Choroid plexus epithelial cell (primary cell): ENCODE measurements at regions not wholly inside any gene's neighbourhood (a gene's known extent, or its start where the extent isn't known, plus 50 kb on each side); places are given as distances from the start of the nearest gene placed in this dataset.
"Not testable (repeated sequence)": the region's sequence is repeated elsewhere in the genome, so short reads cannot be mapped to it uniquely, and the experiment has no call there.

Source experiments
- DNase-seq: peaks from one replicate; pipeline ENCODE4 v3.0.0-alpha.2; 2010; ENCODE audit warnings: low read depth
- H3K4me3 ChIP-seq: 2 replicates; pipeline ENCODE4 v1.5.1; 2011; ENCODE audit warnings: low read depth, mild to moderate bottlenecking, control low read depth, low read length, moderate library complexity
- TF ChIP-seq, protein P1 (sequence below): conservative IDR thresholded peaks from 2 replicates; pipeline ENCODE4 v1.5.1; 2011; ENCODE audit warnings: low read depth, mild to moderate bottlenecking, control low read depth, inconsistent platforms, low read length, moderate library complexity

DNA sequence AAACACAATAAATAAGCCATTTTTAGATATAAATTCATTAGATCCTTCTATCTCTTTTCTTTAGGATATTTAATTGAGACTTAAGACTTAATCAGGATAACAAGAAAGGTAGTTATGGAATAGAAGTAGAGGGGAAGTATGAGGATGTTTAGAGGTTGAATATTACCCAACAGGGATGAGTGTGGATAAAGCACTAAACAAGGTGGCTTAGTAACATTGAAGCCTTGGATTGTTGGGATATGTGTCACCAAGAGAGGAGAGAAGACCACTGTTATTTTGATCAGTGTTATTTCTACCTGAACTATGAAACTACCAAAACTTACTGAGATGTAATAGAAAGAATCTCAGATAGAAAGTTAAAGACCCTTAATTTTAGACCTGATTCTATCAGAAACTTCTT is 405.7 kb downstream of the PIK3C3 start:
- TF ChIP-seq, protein P1, sequence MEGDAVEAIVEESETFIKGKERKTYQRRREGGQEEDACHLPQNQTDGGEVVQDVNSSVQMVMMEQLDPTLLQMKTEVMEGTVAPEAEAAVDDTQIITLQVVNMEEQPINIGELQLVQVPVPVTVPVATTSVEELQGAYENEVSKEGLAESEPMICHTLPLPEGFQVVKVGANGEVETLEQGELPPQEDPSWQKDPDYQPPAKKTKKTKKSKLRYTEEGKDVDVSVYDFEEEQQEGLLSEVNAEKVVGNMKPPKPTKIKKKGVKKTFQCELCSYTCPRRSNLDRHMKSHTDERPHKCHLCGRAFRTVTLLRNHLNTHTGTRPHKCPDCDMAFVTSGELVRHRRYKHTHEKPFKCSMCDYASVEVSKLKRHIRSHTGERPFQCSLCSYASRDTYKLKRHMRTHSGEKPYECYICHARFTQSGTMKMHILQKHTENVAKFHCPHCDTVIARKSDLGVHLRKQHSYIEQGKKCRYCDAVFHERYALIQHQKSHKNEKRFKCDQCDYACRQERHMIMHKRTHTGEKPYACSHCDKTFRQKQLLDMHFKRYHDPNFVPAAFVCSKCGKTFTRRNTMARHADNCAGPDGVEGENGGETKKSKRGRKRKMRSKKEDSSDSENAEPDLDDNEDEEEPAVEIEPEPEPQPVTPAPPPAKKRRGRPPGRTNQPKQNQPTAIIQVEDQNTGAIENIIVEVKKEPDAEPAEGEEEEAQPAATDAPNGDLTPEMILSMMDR: no peak
- DNase-seq: no peak
- no peak overlapping the region for H3K4me3 ChIP-seq

DNA sequence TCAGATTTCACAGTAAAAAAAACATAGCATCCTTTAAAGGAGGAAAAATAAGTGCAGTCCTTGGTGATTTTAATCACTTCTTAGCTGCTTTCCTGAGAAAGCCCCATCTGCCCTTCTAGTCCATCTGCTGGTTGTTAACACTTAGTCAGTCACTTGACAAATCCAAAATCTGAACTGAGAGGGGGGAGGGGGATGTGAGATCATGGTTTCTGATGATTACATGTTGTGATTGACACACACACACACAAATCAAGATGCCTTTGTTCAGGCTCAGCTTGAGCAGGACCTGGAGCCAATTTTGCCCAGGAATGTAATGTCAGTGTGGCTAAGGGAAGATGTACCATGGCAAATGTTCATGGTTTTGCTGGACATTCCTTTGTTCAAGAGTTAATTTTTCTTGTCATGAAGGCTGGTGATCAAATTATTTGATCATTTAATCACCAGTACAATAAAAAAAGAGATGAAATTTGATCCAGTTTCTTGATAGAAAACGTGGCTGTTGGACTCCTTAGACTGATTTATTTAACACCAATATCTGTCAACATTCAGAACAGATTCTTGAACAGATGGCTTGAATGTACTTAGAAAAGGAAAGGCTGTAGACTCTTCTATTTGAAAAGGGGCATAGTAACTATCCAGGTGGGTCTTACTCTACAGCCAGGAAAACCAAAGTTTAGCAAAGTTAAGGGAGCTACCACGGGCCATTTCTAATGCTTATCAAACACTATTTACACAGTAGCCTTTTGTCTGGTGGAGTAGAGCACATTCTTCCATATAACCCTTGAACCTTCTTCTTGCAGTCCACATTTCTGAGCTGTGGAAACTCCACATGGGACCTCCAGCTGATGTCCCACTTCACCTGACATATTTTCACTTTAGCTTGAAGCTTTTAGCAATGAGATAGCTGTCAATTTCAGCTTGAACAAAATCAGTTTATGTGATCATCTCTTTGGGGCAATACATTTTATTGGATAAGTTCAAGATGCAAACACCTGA is 408.7 kb downstream of the PIK3C3 start:
- TF ChIP-seq, protein P1: no peak
- no peak for DNase-seq
- H3K4me3 ChIP-seq: no peak overlapping the region

DNA sequence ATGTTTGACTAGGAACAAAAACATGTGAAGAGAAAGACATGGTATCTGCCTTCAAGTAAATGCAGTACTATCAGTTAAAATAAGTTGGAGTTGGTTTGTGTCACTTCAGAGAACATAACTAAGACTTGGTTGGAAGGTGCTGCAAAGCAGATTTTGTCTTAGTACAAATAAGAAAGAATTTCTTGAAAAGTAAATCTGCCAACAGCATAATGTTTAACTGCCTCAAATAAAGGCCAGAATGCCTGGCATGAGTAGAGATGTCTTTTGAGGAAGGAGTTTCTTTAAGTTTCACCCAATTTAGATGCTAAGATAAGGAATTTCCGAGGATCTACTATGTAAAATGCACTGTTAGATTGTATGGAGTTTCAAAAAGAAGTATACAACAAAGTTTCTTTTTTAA is 409.7 kb downstream of the PIK3C3 start:
- no peak for DNase-seq
- TF ChIP-seq, protein P1: no peak
- H3K4me3 ChIP-seq: no peak overlapping the region

DNA sequence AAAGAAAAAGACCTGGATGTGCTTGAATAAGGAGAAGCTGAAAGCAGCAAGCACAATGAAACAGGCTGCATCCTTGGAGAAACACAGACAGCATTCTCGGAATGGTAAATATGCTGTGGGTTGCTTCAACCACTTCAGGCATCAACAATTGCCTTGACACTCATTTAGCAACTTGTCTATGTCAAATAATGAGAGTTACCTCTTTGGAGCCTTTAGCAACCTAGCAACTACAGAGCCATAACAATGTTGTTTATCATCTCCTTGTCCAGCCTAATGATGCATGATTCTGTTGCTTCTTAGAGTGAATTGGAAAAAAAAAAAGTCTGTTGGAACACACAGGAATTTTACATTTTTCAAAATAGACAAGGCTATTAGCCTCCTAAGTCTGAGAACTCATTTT is 410.6 kb downstream of the PIK3C3 start:
- no peak overlapping the region for H3K4me3 ChIP-seq
- DNase-seq: no peak
- TF ChIP-seq, protein P1: no peak

DNA sequence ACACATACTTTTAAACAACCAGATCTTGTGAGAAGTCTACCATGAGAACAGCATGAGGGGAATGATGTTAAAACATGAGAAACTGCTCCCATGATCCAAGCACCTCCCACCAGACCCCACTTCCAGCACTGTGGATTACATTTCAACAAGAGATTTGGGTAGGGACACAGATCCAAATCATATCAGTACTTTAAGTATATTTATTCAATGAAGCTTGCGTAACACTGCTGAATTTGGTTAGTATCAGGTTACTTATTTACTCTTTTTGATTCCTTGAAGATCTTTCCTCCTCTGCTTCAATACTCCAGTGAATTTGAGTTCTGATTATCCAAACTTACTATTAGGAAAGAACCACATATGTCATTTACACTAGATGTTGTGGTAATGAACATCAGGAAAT is 418.6 kb downstream of the PIK3C3 start:
- TF ChIP-seq, protein P1: no peak
- DNase-seq: peak; percentile 1
- H3K4me3 ChIP-seq: no peak overlapping the region

DNA sequence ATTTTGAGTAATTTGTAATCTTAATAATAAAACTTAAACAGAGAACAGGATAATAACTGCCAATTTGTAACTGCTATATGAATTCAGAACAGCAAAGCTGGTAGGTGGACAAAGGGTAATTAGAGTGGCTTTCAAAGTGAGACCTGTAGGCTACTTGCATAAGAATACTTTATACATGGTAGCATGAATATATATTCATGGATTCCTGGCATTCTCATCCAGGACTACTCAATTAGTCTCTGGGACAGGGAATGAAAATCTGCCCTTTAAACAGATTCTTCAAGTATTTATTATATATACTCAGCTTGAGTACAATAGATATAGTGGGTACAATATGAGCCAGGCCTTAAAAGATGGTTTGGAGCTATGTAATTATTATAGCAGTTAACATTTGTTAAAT is 419.9 kb downstream of the PIK3C3 start:
- TF ChIP-seq, protein P1: no peak
- H3K4me3 ChIP-seq: no peak overlapping the region
- no peak for DNase-seq

DNA sequence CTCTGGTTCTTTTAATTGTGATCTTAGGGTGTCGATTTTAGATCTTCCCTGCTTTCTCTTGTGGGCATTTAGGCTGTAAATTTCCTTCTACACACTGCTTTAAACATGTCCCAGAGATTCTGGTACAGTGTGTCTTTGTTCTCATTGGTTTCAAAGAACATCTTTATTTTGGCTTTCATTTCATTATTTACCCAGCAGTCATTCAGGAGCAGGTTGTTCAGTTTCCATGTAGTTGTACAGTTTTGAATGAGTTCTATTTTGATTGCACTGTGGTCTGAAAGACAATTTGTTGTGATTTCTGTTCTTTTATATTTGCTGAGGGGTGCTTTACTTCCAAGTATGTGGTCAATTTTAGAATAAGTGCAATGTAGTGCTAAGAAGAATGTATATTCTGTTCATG is 423.8 kb downstream of the PIK3C3 start:
- not testable (repeated sequence) for H3K4me3 ChIP-seq, DNase-seq

DNA sequence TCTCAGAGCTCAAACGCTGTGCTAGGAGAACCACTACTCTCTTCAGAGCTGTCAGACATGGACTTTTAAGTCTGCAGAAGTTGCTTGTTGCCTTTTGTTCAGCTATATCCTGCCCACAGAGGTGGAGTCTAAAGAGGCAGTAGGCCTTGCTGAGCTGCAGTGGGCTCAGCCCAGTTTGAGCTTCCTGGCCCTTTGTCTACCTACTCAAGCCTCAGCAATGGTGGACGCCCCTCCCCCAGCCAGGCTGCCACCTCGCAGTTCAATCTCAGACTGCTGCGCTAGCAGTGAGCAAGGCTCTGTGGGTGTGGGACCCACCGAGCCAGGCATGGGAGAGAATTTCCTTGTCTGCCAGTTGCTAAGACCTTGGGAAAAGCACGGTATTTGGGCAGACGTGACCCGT is 426.2 kb downstream of the PIK3C3 start:
- DNase-seq, H3K4me3 ChIP-seq: not testable (repeated sequence)
